Hematopoietic multipotent progenitor cell treated with erythropoietin and hydrocortisone succinate and interleukin-3 and kit ligand, for 6 days (in vitro differentiated cells): ENCODE measurements at regions not wholly inside any gene's neighbourhood (a gene's known extent, or its start where the extent isn't known, plus 50 kb on each side); places are given as distances from the start of the nearest gene placed in this dataset.
A peak's percentile ranks its signal among the peaks of the same experiment; 100 is the strongest.
"Not testable (repeated sequence)": the region's sequence is repeated elsewhere in the genome, so short reads cannot be mapped to it uniquely, and the experiment has no call there.

Source experiments
- DNase-seq: peaks from one replicate; pipeline ENCODE4 v3.0.0-alpha.2; 2015

DNA sequence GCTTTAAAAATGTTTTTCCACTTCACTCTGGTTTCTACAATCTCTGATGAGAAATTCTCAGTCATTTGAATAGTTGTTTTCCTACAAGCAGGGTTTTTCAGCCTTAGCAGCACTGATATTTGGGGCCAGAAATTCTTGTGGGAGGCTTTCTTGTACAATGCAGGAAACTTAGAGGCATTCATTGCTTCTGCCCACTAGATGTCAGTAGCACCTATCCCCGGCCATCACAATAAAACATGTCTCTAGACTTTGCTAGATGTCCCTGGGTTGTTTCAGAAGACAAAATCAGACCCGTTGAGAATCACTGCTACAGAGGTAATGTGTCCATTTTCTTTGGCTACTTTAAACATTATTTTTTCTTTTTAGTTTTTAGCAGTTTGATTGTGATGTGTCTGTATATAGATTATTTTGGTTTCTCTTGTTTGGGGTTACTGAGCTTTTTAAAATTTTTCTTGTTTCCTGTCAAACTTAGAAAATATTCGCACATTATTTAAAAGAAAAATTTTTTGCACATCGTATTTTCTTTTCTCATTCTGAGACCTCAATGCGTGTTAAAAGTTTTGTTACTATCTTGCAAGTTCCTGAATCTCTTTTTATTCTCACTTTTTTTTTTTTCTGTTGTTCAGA lies 60.8 kb upstream of the CCDC179 start:
- peak; percentile 78 for DNase-seq

DNA sequence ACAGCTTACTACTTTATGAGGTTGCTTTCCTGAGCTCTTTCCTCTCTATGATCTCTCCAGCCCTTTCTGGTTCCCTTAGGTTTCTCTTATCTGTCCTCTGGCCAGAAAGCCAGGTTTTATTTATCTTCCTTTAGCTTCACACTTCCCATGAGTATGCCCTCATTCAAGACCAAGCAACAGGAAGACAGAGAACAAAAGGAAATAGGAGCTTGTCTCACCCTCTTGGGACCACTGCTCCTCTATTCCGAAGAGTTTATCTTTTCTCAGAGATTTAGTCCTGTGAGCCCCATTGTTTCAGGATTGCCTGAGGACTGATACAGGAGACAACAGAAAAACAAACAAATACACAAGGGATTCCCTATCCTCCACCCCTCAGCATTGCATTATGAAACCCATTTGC lies 62.4 kb upstream of the CCDC179 start:
- DNase-seq, result no peak

DNA sequence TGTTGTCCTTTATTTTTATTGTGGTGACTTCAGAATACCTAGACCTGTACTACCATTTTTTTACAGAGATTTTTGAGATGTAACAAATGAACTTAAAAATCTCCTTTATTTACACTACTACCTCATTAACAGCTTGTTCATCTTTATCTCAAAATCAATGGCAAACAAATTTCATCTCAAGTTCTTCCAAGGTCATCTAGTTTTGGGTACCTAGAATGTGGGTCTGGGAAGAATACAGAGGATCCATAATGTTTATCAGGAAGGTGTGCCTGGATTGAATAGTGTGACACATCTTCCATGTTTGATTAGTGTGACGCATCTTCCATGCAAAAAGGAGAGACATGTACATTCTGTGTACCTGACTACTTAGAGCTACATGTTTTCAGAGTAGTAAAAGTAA lies 63.3 kb upstream of the CCDC179 start:
- DNase-seq, result no peak

DNA sequence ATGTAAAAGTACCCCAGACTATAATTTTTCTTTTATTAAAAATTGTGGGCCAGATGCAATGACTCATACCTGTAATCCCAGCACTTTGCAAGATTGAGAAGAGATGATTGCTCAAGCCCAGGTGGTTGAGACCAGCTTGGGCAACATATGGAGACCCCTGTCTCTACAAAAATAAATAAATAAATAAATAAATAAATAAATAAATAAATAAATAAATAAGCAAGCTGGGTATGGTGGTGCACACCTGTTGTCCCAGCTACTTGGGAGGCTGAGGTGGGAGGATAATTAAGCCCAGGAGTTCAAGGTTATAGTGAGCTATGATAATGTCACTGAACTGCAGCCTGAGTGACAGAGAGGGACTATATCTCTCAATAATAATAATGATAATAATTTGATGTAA lies 66.1 kb upstream of the CCDC179 start:
- DNase-seq, result no peak

DNA sequence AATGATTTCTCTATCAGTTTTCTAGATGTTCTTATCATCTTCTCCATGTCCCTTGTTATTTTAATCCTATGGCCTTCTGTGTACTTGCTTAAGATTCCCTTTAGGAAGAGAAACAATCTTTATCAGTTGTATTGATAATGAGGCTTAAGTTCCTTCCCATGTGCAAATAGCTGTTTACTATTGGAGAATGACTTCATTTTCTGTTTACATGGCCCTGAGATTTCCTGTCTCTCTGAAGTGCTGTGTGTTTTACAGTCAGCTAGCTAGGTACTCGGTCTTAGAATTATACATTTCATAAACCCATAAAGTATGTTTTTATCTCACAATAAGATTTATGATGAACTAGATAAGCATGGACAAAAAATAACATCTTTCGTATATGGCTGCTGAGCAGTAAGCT lies 67.5 kb upstream of the CCDC179 start:
- no peak for DNase-seq

DNA sequence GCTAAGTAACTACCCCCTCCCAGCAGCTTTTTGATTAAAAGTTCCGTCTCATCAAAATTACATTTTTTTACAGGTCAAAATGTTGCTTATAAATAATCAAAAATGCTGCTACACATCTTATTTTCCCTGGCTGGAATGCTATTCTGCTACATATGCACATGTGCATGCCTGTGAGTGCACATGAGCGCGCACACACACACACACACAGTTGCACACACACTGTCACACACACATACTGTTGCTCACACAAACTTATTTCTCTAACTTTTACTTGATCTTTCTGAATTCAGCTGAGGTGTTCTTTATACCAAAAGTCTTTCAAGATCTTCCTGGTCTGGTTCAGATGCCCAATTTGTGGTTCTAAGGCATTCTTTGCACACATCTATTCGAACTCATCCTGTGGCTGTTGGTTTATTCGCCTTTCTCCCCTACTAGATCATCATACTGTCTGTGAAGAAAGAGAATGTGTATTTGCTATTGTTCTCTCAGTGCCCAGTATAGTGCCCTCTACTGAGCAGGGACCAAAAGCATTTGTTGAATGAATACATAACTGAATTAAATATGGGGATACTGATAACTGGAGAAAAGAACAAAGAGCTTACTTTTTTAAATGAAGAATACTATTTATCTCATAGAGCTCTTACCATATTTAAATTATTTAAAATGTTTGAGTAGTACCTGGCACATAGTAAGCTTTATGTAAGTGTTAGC lies 68.1 kb upstream of the CCDC179 start:
- DNase-seq, result peak; percentile 15

DNA sequence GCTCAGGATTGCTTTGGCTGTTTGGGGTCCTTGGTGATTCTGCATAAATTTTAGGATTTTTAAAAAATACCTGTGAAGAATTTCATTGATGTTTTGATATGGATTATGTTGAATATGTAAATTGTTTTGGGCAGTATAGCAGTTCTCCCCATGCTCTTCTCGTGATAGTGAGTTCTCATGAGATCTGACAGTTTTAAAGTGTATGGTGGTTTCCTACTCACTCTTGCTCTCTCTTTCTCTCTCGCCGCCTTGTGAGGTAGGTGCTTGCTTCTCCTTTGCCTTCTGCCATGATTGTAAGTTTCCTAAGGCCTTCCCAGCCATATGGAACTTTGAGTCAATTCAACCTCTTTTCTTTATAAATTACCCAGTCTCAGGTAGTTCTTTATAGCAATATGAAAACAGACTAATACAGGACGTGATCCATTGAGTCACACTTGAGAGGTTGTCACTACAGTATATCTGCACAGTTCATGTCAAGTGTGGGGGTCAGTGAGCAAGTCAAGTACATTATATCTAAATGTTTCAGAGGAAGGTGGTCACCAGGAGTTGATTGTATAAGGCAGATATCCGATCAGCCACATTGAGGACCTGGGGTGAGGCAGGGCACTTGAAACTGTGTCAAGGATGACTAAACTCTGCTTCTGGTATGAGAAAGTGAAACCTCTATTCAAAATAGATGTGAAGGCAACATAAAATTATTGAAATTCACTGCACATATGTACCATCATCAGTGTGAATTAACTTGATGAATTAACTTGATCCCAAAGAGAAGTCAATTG lies 70.7 kb upstream of the CCDC179 start:
- no peak for DNase-seq

DNA sequence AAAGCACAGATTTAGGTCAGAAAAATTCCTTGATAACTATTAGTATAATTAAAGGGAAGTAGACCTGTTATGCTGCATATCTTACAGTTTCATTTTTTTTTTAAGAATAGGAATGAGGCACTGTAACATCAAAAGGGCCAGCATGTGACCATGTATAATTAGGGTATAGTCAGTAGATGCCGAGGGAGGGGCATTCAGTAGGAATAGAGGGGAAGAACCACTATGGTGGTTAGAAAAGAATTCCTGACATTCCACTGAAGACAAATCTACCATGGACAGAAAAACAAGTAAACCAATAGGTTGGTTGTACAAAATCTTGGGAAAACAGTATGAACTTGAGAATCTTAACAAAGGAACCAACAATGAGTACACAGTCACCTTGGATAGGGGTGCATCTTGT lies 78.4 kb upstream of the CCDC179 start:
- DNase-seq, result no peak

DNA sequence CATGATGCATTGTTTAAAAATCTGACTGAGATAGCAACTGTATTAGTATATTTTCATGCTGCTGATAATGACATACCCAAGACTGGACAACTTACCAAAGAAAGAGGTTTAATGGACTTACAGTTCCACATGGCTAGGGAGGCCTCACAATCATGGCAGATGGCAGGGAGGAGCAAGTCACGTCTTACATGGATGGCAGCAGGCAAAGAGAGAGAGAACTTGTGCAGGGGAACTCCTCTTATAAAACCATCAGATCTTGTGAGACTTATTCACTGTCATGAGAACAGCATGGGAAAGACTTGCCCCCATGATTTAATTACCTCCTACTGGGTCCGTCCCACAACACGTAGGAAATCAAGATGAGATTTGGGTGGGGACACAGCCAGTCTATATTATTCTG lies 81.3 kb upstream of the CCDC179 start:
- not testable (repeated sequence) for DNase-seq

DNA sequence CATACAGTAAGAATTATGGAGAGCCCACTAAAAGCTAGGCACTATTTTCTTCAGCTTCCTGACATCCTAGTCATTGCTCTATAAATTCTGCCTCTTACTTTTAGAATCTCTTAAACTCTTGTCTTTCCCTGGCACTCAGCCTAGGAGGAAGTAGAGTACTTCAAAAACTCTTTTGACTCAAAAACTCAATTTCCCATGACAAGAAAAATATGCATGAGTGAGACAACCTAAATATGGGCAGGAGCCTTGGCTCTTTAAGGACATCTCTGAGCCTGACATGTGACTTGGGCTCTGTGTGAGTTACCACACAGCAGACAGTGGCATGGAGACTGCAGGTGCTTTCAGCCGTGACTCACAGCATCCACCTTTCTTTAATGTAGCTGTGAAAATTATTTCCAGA lies 97.5 kb upstream of the CCDC179 start:
- no peak for DNase-seq

DNA sequence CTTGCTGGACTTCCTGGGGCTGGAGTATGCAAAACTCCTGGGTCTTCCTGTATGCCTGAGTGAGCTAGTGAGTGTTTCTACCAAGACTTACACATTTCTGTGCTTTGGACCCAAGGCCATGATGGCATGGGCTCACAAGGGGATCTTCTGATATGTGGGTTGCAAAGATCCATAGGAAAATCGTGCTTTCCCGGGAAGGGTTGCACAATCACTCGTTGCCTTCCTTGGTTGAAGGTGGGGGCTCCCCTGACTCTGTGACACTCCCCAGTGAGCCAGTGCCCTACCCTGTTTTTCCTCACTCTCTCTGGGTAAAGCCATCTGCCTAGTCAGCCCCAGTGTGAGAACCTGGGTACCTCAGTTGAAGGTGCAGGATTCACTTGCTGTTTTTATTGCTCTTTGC lies 114.0 kb upstream of the CCDC179 start:
- DNase-seq, result no peak

DNA sequence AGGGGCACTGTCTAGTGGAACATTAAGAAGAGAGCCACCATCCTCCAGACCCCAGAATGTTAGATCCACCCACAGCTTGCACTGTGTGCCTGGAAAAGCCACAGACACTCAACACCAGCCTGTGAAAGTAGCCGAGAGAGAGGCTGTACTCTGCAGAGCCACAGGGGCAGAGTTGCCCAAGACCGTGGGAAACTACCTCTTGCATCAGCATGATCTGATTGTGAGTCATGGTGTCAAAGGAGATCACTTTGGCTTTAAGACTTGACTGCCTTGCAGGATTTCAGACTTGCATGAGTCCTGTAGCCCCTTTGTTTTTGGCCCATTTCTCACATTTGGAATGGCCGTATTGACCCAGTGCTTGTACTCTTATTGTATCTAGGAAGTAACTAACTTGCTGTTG lies 115.9 kb upstream of the CCDC179 start:
- peak; percentile 53 for DNase-seq

DNA sequence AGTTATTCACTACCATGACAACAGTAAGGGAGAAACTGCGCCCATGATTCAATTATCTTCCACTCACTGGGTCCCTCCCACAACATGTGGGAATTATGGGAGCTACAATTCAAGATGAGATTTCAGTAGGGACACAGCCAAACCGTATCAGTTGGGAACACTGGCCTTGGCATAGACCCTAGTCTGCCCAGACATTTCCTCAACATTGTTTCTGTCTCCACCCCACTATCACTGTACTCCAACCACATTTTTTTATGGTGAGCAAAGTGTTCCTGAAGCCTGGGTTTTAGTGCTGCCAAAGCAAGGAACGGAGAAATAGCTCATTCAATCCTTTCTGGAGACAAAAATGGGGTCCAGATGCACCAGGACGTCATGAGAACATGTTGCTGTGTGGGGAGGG lies 122.6 kb upstream of the CCDC179 start:
- no peak for DNase-seq

DNA sequence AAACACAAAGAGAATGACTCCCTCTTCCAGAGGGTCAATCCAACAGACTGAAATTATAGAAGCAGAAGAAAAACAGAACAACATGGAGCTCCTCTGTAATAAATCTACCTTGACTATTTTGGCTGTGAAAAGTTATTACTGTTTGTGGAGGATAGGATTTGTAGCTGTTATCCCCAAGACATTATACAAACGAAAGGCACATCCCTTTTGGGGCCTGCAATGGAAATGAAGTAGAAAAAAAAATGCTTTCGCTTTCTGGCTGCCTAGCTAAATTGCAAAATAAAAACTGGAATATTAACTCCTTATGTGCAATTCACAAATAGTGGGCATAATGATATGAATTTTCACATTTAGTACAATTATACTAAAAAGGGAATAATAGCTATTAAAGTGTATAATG lies 123.8 kb upstream of the CCDC179 start:
- no peak for DNase-seq

DNA sequence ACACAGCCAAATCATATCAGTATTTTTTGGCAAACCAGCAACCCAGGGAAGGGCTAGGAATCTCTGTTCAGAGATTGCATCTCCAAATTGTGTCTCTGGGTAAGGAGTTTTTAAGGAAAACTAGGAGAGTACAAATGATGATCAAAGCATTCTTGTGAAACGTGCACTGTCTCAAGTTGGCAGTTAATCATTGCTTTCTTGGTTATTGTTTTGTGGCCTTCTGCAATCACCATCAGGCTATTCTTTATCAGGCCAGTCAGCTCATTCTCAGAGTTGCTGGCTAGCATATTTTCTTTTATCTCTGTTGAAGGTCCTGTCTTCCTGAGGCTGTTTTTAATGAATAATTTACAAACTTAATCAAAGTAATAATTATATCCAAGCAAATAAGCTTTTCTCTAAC lies 129.1 kb upstream of the CCDC179 start:
- DNase-seq, result no peak

DNA sequence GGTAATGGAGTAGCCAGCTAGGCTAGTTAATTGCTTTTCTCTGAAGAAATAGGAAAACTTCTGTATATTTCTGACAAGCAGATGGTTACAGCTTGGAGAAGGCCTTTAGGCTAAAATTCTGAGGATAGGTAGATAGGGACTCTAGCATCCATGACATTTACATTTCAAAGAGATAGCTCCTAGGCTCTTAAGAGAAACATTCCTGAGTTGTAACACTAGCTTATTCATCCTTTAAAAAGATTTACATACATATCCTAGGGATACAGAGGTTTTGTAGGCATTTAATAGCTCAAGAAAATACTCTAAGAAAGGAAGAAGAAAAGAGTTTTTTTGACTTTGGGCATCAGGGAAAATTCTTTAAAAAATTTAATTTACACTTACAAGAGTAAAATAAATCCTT lies 130.9 kb upstream of the CCDC179 start:
- DNase-seq, result no peak

DNA sequence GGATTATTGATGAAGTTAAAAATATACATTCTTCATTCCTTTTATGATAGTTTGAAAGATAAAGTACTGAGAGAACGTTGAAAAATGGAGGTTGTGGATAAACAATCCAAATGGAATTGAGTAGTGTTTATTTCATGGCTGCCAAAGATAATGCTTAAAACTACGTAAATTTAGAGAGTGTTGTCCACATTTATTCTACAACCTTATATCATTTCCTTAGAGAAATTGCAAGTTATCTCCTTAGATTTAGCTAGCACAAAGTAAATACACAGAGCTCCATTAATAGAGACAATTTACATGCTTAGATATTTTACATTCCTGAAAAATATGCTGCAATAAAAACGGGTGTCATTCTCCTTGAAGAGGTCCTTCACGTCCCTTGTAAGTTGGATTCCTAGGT lies 146.5 kb upstream of the CCDC179 start:
- no peak for DNase-seq

DNA sequence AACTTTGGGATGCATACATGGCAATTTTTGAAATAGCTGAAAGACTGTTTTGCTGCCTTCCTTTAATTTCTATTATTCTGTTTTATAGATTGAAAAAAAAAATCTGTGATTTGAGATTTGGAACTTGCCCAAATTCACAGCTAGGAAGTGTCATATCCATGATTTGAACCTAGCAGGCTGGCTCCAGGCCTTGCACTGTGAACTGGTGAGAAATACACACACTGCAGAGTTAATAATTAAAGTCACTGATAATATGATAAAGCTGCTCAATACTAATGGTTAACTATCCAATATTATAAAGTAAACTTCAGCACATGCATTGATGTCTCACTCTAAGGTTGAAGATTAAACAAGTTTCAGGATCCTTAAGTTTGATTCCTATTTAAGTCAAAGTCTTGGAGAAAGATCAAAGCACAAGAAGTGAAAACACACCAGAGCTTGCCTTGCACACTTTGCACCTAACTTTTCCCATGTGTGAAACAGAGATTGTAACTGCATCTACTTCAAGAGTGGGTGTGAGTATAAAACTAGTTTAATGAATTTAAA lies 150.6 kb upstream of the CCDC179 start:
- DNase-seq, result no peak

DNA sequence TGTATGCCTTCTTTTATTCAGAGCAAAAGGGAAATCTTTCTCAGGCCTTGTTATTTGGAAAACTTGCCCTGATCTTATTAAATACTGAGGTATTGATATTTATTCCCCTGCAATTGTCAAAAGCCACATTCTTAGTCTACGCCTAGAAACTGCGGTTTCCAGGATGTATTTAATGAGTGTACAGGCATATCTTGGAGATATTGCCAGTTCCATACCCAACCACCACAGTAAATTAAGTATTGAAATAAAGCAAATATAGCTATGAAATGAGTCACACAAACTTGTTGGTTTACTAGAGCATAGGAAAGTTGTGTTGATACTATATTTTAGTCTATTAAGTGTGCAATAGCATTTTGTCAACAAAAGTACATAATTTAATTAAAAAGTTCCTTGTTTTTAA lies 152.7 kb upstream of the CCDC179 start:
- DNase-seq, result no peak

DNA sequence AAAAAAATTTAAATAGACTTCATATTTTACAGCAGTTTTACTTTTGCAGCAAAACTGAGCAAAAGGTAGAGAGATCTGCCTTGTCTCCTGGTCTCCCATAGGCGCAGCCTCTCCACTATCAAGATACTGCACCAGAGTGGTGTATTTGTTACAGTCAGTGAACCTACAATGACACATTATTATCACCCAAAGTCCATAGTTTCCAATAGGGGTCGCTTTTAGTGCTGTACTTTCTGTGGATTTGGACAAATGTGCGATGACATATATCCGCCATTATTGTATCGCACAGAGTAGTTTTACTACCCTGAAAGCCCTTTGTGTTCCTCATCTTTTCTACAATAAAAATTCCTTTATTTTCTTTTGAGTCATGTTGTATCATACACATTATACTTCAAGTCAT lies 153.2 kb upstream of the CCDC179 start:
- DNase-seq, result no peak

DNA sequence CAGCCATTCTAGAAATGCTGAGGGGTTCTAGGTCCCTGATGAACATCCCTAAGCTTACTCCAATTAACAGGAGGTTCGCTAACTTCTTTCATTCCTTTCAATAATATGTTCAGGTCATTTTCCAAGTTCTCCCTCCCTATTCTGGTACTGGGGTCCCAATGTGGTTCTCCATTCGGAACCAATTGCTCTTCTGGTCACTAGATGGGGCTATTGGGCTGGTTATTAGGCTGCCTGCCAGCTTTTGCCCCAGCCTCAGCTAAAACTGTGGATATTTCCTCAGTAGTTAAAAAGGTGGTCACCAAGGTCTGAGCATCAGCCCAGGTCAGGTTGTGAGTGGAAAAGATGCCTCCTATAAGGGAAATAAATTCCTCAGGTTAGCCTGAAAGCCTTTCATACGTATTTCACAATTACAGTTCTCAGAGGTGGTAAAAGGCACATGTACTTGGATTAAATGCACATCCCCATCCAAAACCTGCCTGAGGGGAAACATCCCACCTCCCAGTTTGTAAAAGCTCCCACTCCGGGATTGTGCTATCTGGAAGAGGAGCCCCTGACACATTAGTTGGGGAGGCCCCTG lies 161.1 kb upstream of the CCDC179 start:
- DNase-seq, result peak; percentile 62

DNA sequence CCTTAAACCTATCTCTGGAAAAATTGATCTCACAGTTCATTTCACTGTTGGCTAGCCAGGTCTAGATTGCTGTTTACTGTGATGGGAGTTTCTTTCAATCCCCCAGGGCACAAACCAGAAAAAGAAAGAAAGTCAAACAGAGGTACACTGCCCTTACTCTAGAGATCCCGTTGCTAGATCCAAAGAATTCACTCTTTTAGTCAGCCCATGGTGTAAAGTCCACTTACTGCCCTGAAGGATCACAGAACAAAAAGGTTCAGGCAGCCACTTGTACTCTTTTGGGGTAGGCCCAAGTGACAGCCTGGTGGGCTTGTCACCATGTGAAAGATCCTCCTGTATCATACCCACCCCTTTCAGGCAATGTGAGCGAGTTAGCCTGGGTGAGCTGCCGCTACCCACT lies 162.6 kb upstream of the CCDC179 start:
- no peak for DNase-seq

DNA sequence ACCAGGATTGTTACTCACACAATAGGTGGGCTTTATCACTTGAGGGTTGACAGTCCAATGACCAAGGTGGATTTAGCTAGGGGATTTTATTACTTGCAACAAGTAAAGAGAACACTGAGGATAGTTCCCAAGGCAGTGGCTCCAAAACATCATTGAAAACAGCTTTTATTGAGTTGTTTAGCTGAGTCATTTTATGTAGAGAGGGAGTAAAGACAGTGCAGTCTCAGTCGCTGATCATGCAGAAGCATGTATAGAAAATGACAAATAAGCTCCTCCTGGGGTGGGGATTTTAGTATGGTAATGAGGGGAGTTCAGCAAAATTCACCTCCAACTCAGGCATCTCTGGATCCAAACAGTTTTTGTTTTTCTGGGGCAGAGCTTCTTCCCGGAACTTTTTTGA lies 163.0 kb upstream of the CCDC179 start:
- no peak for DNase-seq
